Right ventricle myocardium superior (tissue), 1 donor: ENCODE measurements at regions not wholly inside any gene's neighbourhood (a gene's known extent, or its start where the extent isn't known, plus 50 kb on each side); places are given as distances from the start of the nearest gene placed in this dataset.
"Not testable (repeated sequence)": the region's sequence is repeated elsewhere in the genome, so short reads cannot be mapped to it uniquely, and the experiment has no call there.

Experiments
- ATAC-seq: fragments of 200-7000 bp; cut with Tn5 transposase; one replicate; pipeline ENCODE4 v1.9.1; 2020; ENCODE audit warnings: mild to moderate bottlenecking; ENCODE audit not compliant: poor library complexity
- DNase-seq: peaks from one replicate; pipeline ENCODE4 v3.0.0-alpha.2; 2020
- intact Hi-C: fragments of 100-400 bp; cut with DNase I; formaldehyde crosslinking; loops from one replicate; pipeline ENCODE4 v1.11.2; 2022
- donor health status: DM: no; HTN: yes; CAD: no; lungs with severe emphysema.

DNA sequence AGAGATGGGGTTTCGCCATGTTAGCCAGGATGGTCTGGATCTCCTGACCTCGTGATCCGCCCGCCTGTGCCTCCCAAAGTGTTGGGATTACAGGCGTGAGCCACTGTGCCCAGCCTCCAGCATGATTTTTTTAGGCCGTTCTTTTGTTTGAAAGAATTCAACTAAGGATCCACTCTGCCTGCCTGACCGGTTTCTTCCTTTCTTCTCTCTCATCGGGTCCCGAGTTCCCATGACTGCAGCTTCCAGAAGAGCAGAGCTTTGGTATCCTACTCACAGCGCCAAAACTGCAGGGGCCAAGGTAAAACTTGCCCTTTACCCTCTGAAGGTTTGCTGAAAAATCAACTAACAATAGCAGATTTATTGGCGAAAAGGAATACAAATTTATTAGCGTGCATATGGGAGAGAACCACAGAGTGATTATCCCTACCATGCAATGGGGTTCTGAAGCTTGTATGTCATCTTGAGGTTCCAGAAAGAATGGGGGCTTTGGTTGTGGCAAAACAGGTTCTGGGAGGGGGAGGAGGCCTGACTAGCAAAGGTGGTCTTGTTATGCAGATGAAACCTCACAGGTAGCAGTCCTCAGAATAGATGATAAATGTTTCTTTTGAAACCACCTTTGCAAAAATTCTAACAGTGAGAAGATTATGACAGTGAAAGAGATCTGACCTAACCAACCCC, 87.0 kb upstream of the MSH6 start:
- no peak for ATAC-seq
- intact Hi-C loops: no loop called here
- no peak for DNase-seq

DNA sequence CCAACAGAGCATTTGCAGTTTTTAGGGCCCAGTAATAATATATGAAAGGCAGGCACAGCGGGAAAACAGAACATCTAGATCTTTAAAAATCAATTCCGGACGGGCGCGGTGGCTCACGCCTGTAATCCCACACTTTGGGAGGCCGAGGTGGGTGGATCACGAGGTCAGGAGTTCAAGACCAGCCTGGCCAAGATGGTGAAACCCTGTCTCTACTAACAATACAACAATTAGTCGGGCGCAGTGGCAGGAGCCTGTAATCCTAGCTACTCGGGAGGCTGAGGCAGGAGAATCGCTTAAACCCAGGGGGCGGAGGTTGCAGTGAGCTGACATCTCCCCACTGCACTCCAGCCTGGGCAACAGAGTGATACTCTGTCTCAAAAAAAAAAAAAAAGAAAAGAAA, 88.5 kb upstream of the MSH6 start:
- DNase-seq, ATAC-seq, intact Hi-C loops: not testable (repeated sequence)

GRCh38 chr2:47690706-47691325, 92.1 kb upstream of the MSH6 start:
- intact Hi-C loops, ATAC-seq, DNase-seq: not testable (repeated sequence)

- intact Hi-C loops: no loop called here
- no peak for DNase-seq
- no peak for ATAC-seq
Observed at GRCh38 chr2:47690132-47690531, 92.8 kb upstream of the MSH6 start.

GRCh38 chr2:47689118-47689517, 93.8 kb upstream of the MSH6 start:
- ATAC-seq, intact Hi-C loops, DNase-seq: not testable (repeated sequence)

GRCh38 chr2:47688561-47688960, 94.4 kb upstream of the MSH6 start:
- DNase-seq (no peak), ATAC-seq (no peak)
- intact Hi-C loops: no loop called here

GRCh38 chr2:47687856-47688255, 95.1 kb upstream of the MSH6 start:
- intact Hi-C loops: no loop called here
- ATAC-seq (no peak), DNase-seq (no peak)

DNA sequence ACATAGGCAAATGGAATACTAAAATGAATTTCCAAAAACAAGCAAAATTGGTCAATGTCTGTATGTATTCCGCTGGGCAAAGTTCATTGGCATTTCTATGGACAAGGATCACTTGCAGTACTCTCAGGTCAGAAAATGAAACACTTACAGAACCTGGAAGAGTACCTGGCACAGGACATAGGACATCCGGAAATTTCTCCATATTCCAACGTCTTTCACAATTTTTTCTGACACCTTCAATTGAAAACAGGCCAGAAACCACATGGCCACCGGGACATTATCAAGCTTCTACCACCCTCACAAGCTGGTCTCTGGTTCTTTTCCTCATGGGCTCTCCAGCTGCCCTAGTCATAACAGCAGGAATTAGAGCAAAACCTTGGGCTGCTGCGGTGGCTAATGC, 96.9 kb upstream of the MSH6 start:
- no peak for DNase-seq
- ATAC-seq: no peak
- intact Hi-C loops: no loop called here

GRCh38 chr2:47682216-47682749, 100.7 kb upstream of the MSH6 start:
- ATAC-seq: no peak
- intact Hi-C loops: no loop called here
- DNase-seq: no peak

GRCh38 chr2:47676261-47676926, 105.6 kb upstream of the KCNK12 start:
- intact Hi-C loops: no loop called here
- DNase-seq (no peak), ATAC-seq (no peak)

GRCh38 chr2:47675196-47675825, 104.5 kb upstream of the KCNK12 start:
- DNase-seq (no peak), ATAC-seq (no peak)
- intact Hi-C loops: no loop called here

DNA sequence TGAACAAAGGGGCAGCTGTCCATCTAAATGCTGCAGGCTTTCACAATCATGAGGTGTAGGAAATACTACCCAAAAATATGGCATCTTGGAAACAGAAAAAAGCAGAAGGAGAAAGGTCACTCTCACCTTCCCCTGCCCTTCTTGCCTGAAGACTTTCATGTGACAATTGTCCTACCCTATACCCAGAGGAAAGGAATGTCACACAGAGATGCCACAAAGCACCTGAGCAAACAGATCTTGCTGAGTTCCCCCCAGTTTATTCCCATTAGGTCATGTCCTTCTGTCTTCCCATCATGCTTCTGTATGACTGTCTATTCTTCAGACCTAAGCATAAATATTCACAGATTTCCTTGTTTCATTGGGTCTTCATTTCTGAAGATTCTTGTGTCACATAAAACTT, 95.5 kb upstream of the KCNK12 start:
- ATAC-seq (no peak), DNase-seq (no peak)
- intact Hi-C loops: no loop called here

GRCh38 chr2:47664817-47665216, 94.0 kb upstream of the KCNK12 start:
- DNase-seq (no peak), ATAC-seq (no peak)
- intact Hi-C loops: no loop called here

DNA sequence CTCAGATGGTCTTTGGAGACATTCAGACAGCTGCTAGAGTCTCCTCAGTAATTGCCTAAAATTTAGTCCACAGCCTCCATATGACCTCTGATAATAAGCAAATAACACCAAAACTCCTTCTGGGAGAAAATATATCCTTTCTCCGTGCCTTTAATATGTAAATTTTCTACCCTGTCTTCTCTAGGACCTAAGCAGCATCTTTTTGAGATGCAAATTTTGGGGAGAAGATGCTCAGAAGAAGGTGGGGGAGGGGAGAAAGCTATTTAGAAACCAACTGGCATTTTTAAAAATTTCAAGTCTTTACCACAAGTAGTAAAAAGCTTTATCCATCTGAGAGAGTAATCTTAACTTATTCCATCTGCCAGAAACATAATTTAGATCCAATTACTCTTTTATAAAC, 91.8 kb upstream of the KCNK12 start:
- intact Hi-C loops: no loop called here
- no peak for ATAC-seq
- no peak for DNase-seq

DNA sequence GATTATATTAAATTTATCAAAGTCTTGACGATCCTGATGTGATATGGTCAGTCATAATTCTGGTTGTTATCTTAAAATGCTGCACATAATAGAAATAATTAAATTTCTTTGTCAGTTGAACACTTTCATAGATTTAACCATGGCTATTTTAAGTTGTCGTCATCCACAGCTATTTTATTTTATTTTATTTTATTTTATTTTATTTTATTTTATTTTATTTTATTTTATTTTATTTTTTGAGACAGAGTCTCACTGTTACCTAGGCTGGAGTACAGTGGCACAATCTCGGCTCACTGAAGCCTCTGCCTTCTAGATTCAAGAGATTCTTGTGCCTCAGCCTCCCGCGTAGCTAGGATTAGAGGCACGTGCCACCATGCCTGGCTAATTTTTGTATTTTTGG, 90.5 kb upstream of the KCNK12 start:
- DNase-seq: no peak
- ATAC-seq: no peak

DNA sequence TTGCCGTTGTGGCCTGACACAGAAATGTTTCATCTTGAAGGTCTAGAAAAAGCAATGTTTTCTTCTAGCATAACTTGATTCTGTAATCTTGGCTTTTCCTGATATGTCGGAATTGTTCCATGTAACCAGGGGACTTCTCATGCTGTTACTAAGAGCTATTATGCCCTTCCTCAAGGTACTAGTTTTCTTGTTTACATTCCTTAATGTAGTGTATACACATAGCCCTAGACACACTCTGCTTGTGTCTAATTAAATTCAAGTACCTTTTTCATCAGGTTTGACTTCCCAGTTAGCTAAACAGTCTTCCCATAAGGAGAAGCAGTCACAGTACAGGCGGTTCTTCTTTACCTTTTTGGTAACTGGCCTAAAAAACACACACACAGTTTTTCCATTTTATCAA, 89.4 kb upstream of the KCNK12 start:
- ATAC-seq (no peak), DNase-seq (no peak)
- intact Hi-C loops: no loop called here

More for the DNA sequence above, 90.5 kb upstream of the KCNK12 start:
- intact Hi-C loops: no loop called here

- DNase-seq: no peak
- ATAC-seq: no peak
- intact Hi-C loops: no loop called here
Observed at GRCh38 chr2:47658646-47659320, 88.0 kb upstream of the KCNK12 start.

DNA sequence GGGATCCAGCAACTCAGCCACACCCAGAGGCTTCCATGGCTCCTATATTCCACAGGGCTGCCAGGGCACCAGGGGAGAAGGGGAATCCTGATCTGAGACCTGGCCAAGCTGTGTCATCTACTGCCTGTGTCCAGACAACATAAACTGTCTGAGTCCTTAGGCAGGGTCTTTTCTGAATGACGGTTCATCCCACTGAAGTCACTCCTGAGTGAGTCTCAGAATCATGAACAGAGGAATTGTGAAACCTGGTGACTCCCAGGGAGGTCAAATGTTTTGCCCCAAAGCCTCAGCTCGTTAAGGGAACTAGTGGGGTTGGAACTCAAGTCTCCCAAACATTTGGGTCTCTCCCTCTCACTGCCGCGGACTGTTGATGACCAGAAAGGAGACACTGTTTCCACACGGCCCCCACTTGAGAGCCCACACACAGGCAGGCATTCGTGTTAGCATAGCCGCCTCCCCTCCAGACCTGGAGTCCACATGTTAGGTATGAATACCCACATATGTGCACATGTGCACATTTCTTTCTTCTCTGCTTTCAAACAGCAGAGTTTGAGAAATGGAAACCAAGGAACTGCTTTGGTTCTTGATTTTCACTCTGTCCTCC, 87.2 kb upstream of the KCNK12 start:
- no peak for DNase-seq
- no peak for ATAC-seq
- intact Hi-C loops: no loop called here
